Large intestine (tissue), 3 donors: ENCODE measurements at regions not wholly inside any gene's neighbourhood (a gene's known extent, or its start where the extent isn't known, plus 50 kb on each side); places are given as distances from the start of the nearest gene placed in this dataset.

ENCODE experiments used
- DNase-seq, 2 donors: peaks; one replicate each; pipeline versions ENCODE4 v3.0.0 to v3.0.0-alpha.2; 2013
- H3K27ac ChIP-seq: one replicate; pipeline ENCODE4 v1.5.1; 2013; ENCODE audit warnings: low read length
- H3K27me3 ChIP-seq: 2 replicates; pipeline ENCODE4 v1.6.1; 2013; ENCODE audit warnings: low read length; ENCODE audit not compliant: control insufficient read depth, insufficient read depth
- H3K36me3 ChIP-seq: 2 replicates; pipeline ENCODE4 v1.6.1; 2013; ENCODE audit warnings: low read length; ENCODE audit not compliant: control insufficient read depth, insufficient read depth
- H3K4me1 ChIP-seq: one replicate; pipeline ENCODE4 v1.6.1; 2013; ENCODE audit warnings: low read length; ENCODE audit not compliant: control insufficient read depth, insufficient read depth
- H3K4me3 ChIP-seq: one replicate; pipeline ENCODE4 v1.5.1; 2013; ENCODE audit warnings: low read length
- H3K9me3 ChIP-seq: one replicate; pipeline ENCODE4 v1.6.1; 2013; ENCODE audit warnings: mild to moderate bottlenecking, low read depth, low read length, moderate library complexity; ENCODE audit not compliant: control insufficient read depth
- WGBS: methylation state at CpG from one replicate; pipeline ENCODE4 v1.1.5; 2013; ENCODE audit warnings: low lambda C conversion rate; ENCODE audit not compliant: insufficient coverage; 5-methylcytosine and 5-hydroxymethylcytosine counted together

DNA sequence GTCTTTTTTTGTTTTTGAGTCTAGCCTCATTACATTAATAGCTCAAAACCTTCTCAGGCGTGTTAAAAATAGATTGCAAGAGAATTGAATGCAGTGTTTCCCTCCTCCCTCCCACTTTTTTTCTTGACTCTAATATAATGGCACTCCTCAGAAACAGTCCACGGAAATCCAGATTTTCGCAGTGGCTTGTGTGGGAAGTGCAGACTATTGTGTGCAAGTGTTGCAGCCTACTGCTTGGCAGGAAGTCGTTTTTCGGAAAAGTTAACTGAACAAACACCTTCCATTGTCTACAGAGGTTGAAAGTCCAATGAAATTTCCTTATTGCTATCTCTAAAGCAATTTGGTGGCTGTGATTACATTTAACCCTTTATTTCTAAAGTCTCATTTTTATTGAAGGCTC lies 147.9 kb upstream of the E2F7 start:
- Histone ChIP-seq H3K27me3 (no peaks in the 10 kb centered on the region), H3K4me1 (peaks cover 16% of the 10 kb centered on the region), H3K9me3 (no peaks in the 10 kb centered on the region), H3K27ac (peak overlapping the region; percentile 44), H3K36me3 (no peaks in the 10 kb centered on the region), H3K4me3 (no peak overlapping the region)
- WGBS: 0% methylated on average over 1 of the region's 5 CpGs
- DNase-seq: peak; percentile 61 to 83

DNA sequence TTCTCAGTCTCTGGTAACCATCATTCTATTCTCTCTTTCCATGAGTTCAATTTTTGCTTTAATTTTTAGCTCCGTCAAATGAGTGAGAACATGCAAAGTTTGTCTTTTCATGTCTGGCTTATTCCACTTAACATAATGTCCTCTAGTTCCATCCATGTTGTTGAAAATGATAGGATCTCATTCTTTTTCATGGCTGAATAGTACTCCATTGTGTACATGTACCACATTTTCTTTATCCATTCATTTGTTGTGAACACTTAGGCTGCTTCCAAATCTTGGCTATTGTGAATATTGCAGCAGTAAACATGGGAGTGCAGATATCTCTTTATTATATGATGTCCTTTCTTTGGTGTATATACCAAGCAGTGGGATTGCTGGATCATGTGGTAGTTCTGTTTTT lies 145.4 kb upstream of the E2F7 start:
- no peak overlapping the region for H3K27ac ChIP-seq
- WGBS: no CpG with 5 or more reads among the region's 1 CpG
- H3K4me1 ChIP-seq: peaks cover 16% of the 10 kb centered on the region

DNA sequence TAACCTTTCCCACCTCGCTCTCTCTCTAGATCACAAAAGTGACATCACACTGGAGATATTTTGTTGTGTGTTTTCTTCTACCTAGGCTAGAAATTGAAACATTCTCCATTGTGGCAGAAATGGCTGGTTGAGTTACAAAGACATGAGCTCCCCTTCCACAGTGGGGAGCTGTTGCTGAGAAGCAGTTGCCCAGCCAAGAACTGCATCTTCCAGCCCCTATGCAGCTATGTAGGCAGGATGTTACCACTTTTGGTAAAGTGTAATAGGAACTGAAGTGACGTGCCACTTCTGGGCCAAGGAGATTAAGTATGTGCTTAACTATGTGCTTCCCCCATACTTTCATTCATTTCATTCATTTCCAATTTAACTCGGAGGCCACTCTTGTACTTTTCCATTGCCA lies 138.7 kb upstream of the E2F7 start:
- 80% methylated on average over 1 of the region's 3 CpGs for WGBS
- no peaks in the 10 kb centered on the region for H3K36me3 ChIP-seq
- no peak for DNase-seq
- H3K4me1 ChIP-seq: no peaks in the 10 kb centered on the region
- H3K27ac ChIP-seq: no peak overlapping the region
- no peaks in the 10 kb centered on the region for H3K27me3 ChIP-seq
- H3K4me3 ChIP-seq: no peak overlapping the region
- no peaks in the 10 kb centered on the region for H3K9me3 ChIP-seq

More for the DNA sequence above, 145.4 kb upstream of the E2F7 start:
- no peaks in the 10 kb centered on the region for H3K9me3 ChIP-seq
- H3K27me3 ChIP-seq: no peaks in the 10 kb centered on the region
- no peak overlapping the region for H3K4me3 ChIP-seq
- DNase-seq: no peak
- no peaks in the 10 kb centered on the region for H3K36me3 ChIP-seq

DNA sequence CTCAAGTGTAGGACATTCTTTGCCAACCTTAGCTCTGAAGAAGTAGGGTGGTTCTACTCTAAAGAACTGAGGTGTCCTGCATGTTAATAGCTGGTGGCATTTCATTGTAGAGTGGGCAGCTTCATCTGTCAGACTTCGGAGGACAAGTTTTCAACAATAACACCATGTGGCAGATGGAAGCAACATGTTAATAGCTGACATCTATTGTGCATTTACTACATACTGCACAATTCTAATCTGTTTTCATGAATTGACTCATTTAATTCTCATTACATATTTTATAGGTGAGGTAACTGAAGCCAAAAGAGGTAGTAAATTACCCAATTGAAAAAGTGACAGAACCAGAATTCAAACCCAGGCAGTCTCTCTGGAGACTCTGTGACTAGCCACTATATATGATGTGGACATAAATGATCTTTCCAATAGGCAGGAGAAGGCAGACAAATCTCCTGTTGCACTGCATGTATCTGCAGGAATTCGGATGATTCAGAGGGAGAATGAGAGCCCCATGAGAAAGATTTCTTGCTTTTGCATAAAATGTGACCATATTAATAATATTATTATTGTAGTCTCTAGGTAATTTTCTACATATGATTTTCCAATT lies 137.2 kb upstream of the E2F7 start:
- no peak overlapping the region for H3K4me3 ChIP-seq
- no peak overlapping the region for H3K27ac ChIP-seq
- H3K4me1 ChIP-seq: no peaks in the 10 kb centered on the region
- DNase-seq: no peak
- H3K36me3 ChIP-seq: no peaks in the 10 kb centered on the region
- H3K27me3 ChIP-seq: no peaks in the 10 kb centered on the region
- H3K9me3 ChIP-seq: no peaks in the 10 kb centered on the region
- 100% methylated on average over 1 of the region's 2 CpGs for WGBS

DNA sequence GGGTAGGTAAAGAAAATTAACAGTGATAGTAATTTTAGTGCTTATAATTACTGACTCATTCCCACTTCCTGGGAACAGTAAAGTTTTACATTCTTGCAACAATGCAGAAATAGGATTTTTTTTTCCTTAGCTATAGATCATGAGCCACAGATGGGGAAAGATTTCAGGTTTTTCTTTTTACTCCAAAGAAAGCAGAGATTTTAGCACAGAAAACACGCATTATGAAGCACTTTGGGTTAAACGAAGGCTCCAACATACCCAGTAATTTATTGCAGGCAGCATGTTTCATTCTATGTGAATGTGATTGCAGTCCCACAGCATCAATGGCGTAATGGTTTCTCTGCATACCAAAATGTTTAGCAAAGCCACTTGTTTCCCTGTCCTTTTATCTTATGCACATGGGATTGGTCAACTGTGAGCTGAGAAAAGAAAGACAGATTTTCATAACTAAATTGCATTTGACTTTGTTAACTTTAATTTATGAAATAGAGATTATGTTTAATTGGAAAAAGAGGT lies 124.6 kb upstream of the E2F7 start:
- Histone ChIP-seq H3K27me3 (no peaks in the 10 kb centered on the region), H3K4me1 (no peaks in the 10 kb centered on the region), H3K4me3 (no peak overlapping the region), H3K27ac (peak overlapping the region; percentile 11), H3K36me3 (no peaks in the 10 kb centered on the region), H3K9me3 (no peaks in the 10 kb centered on the region)
- DNase-seq: no peak
- no CpG with 5 or more reads among the region's 3 CpGs for WGBS

DNA sequence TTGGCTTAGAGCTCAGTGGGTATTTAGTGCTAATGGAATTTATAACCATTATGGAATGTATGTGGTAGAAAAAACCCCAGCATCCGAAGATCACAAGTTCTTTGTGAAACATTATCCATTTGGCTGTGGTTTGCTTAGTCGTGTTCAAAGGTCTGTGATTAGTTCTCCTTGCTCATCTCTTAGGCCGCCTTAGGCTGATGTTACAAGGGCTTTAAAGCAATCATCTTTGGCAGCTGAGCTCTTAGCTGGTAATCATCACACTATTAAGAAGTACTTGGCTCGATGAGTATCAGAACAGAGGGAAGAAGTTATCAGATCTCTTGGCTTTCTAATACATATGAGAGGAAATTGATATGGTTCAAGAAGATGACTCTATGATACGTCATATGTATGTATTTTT lies 124.1 kb upstream of the E2F7 start:
- H3K27me3 ChIP-seq: no peaks in the 10 kb centered on the region
- H3K9me3 ChIP-seq: no peaks in the 10 kb centered on the region
- WGBS: 18% methylated on average over 2 of the region's 5 CpGs
- H3K27ac ChIP-seq: peak overlapping the region; percentile 45
- H3K36me3 ChIP-seq: no peaks in the 10 kb centered on the region
- H3K4me1 ChIP-seq: no peaks in the 10 kb centered on the region
- peak; percentile 54 to 85 for DNase-seq
- no peak overlapping the region for H3K4me3 ChIP-seq

DNA sequence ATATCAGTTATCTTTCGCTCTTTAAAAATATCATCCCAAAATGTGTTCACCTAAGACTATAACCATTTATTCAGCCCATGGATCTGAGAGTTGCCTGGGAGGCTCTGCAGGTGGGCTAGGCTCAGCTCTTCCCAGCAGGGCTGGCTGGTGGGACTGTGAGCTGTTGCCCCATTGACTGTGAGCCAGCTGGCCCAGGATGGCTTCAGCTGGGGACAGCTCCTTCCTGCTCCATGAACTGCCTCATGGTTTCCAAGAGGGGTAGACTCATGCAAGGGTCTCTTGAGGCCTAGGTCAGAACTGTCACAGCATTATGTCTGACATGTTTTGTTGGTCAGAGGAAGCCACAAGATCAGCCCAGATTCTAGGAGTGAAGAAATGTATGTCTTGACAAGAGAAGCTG lies 114.1 kb upstream of the E2F7 start:
- Histone ChIP-seq H3K27me3 (no peaks in the 10 kb centered on the region), H3K4me3 (no peak overlapping the region), H3K9me3 (peaks cover 3% of the 10 kb centered on the region), H3K27ac (no peak overlapping the region), H3K4me1 (no peaks in the 10 kb centered on the region), H3K36me3 (no peaks in the 10 kb centered on the region)
- WGBS: 100% methylated on average over 1 of the region's 1 CpG
- no peak for DNase-seq

DNA sequence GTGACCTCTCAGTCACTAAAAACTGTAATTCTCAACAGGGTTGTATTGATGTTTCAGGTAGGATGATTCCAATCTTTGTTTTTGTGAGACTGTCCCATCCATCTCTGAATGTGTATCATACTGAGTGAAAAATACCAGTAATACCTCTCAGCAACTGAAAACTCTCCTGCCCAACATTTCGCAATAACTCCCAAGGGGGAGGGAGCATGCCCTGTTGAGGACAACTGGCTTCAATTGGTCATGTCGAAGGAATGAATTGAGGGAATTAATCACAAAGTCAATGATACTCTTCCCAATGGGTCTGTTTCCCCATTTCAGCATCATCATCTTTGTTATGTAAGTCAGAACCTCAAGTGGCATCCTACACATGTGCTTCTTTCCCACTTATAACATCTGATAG lies 102.4 kb upstream of the E2F7 start:
- H3K27me3 ChIP-seq: no peaks in the 10 kb centered on the region
- H3K9me3 ChIP-seq: no peaks in the 10 kb centered on the region
- H3K36me3 ChIP-seq: no peaks in the 10 kb centered on the region
- H3K4me1 ChIP-seq: no peaks in the 10 kb centered on the region
- no peak for DNase-seq
- H3K27ac ChIP-seq: no peak overlapping the region
- H3K4me3 ChIP-seq: no peak overlapping the region
- WGBS: no CpG with 5 or more reads among the region's 2 CpGs

DNA sequence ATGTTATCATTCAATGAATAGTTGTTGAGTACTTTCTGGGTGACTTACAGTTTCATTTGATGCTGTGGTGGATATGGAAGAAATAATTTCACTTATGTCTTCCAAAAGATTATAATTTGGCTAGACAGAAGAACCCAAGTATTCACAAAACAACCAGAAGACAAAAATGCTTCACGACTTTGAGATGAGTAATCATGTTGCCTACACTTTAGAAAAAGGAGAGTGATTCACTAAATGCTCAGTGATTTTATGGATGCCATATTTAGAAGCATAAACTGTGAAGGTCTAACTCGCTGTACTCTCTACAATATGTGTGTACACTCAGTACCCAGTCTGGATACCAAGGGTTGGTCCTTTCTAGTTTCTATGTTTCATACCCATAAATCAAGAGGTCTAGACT lies 101.3 kb upstream of the E2F7 start:
- H3K27me3 ChIP-seq: no peaks in the 10 kb centered on the region
- no peak overlapping the region for H3K4me3 ChIP-seq
- whole genome bisulfite sequencing: 83% methylated on average over 1 of the region's 2 CpGs
- no peaks in the 10 kb centered on the region for H3K9me3 ChIP-seq
- no peak for DNase-seq
- no peak overlapping the region for H3K27ac ChIP-seq
- H3K36me3 ChIP-seq: no peaks in the 10 kb centered on the region
- no peaks in the 10 kb centered on the region for H3K4me1 ChIP-seq

DNA sequence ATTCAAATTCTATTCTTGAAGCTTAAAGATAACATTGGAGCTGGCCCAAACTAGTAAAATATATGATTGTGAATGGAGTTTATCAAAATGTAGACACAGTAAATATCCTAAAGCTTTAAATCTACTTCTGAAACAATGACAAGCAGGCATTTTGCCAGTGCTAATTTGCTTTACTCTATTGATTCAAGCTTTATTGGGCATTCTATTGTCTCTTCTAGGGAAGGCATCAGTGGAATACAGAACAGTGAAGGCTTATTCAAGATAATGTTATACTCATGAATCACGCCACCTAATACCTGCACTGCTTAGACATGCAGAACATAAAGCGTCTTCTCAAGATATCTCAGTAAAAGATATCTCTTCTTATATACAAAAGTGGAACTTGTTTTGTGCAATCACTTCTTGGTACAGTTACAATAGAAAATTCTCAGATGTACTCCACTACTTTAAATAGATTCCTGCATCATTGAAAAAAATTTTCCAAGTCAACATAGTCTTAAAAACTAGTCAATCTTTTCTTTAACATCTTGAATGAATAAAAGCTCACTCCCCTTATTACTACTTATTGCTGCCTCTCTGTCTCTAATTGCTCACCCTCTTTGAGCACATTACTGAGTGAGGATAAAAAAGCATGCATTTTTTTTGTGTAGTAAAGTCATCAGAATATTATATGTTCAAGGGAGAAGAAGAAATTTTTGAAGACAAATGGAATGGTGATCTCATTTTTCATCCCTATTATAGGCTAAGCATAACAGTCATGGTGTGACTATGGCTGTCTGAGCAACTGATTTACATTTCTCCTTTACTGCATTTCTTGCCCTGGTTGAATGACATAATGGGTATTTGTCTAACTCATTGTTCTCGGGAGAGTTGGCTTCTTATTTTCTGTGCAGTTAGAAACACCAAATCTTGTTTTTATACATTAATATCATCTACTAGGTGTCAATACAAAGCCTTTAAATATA lies 98.0 kb upstream of the E2F7 start:
- H3K4me1 ChIP-seq: no peaks in the 10 kb centered on the region
- H3K27me3 ChIP-seq: no peaks in the 10 kb centered on the region
- H3K4me3 ChIP-seq: no peak overlapping the region
- no peak for DNase-seq
- no peaks in the 10 kb centered on the region for H3K36me3 ChIP-seq
- WGBS: 100% methylated on average over 1 of the region's 3 CpGs
- H3K27ac ChIP-seq: no peak overlapping the region
- H3K9me3 ChIP-seq: no peaks in the 10 kb centered on the region
